HepG2 (cell line): ENCODE measurements at regions not wholly inside any gene's neighbourhood (a gene's known extent, or its start where the extent isn't known, plus 50 kb on each side); places are given as distances from the start of the nearest gene placed in this dataset.

Experiments used
- CHD2 ChIP-seq: IDR thresholded peaks from 2 replicates; pipeline ENCODE4 v1.6.1; 2011; ENCODE audit warnings: low read depth, low read length, improper control_type of control experiment
- CTCF ChIP-seq: sonication (generic); formaldehyde crosslinking; IDR thresholded peaks from 2 replicates; pipeline ENCODE4 v1.5.0; 2020; ENCODE audit warnings: mild to moderate bottlenecking, missing genetic modification reagents, moderate library complexity
- HDAC1 ChIP-seq: sonication (generic); formaldehyde crosslinking; IDR thresholded peaks from 2 replicates; pipeline ENCODE4 v1.5.1; 2020; ENCODE audit warnings: mild to moderate bottlenecking, missing genetic modification reagents
- KAT7 ChIP-seq: IDR thresholded peaks from 2 replicates; pipeline ENCODE4 v1.6.1; 2018; ENCODE audit warnings: borderline replicate concordance, missing compliant biosample characterization
- NR2F2 ChIP-seq: IDR thresholded peaks from 2 replicates; pipeline ENCODE4 v1.6.1; 2012; ENCODE audit warnings: low read depth, inconsistent platforms, borderline replicate concordance
- ZNF562 ChIP-seq: sonication (generic); formaldehyde crosslinking; IDR thresholded peaks from 2 replicates; pipeline ENCODE4 v1.8.0; 2022; ENCODE audit warnings: missing genetic modification reagents, borderline replicate concordance
- ZNF644 ChIP-seq: IDR thresholded peaks from 2 replicates; pipeline ENCODE4 v1.6.1; 2016; ENCODE audit warnings: low read depth
- ZSCAN25 ChIP-seq: sonication (generic); formaldehyde crosslinking; IDR thresholded peaks from 2 replicates; pipeline ENCODE4 v1.8.0; 2022; ENCODE audit warnings: mild to moderate bottlenecking, missing genetic modification reagents

DNA sequence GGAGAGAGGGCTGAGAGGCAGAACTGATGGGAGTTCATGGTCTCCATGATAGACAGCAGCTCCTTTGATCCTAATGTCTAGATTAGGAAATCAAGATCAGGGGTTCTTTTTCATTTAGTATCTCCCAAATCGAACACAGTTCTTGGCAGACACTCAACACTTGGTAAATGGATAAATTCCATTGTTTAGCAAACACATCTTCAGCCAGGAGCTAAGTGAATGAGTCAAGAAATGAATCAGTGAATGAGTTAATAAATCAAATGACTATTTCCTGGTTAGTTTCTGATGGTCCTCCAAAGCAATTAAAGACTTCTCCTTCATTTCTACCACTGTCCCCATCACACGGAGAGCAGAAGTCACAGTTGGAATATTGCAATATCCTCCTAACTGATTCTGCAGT, 120.0 kb upstream of the SHISA3 start:
- TF ChIP-seq CTCF (no peak), ZNF644 (CRISPR knock-in tag) (no peak), NR2F2 (no peak), CHD2 (no peak), HDAC1 (no peak), ZSCAN25 (CRISPR knock-in tag) (no peak), KAT7 (no peak), ZNF562 (no peak)
